Activated CD4-positive, alpha-beta memory T cell treated with anti-CD3 and anti-CD28 coated beads for 36 hours (primary cell): ENCODE measurements at regions not wholly inside any gene's neighbourhood (a gene's known extent, or its start where the extent isn't known, plus 50 kb on each side); places are given as distances from the start of the nearest gene placed in this dataset.
"Not testable (repeated sequence)": the region's sequence is repeated elsewhere in the genome, so short reads cannot be mapped to it uniquely, and the experiment has no call there.

Experiments used
- CTCF ChIA-PET: fragments of 350-600 bp; sonication (Branson Sonifier 250); formaldehyde crosslinking; loops from one replicate; lab custom pipeline; 2021; ENCODE audit warnings: antibody characterized with exemption, inconsistent platforms; lab: Charles Lee
- POLR2A ChIA-PET: fragments of 350-600 bp; sonication (Branson Sonifier 250); formaldehyde crosslinking; loops from one replicate; lab custom pipeline; 2021; ENCODE audit warnings: antibody characterized with exemption; lab: Charles Lee
- DNase-seq: peaks from one replicate; pipeline ENCODE4 v3.0.0-alpha.2; 2020
- H3K27ac Mint-ChIP-seq: one replicate; pipeline ENCODE4 v1.8.0; 2021; ENCODE audit warnings: mixed read lengths
- H3K27me3 Mint-ChIP-seq: one replicate; pipeline ENCODE4 v1.8.0; 2021; ENCODE audit warnings: mixed read lengths
- H3K36me3 Mint-ChIP-seq: one replicate; pipeline ENCODE4 v1.8.0; 2021; ENCODE audit warnings: mixed read lengths
- H3K4me1 Mint-ChIP-seq: one replicate; pipeline ENCODE4 v1.8.0; 2021; ENCODE audit warnings: low read depth, mixed read lengths
- H3K4me3 Mint-ChIP-seq: one replicate; pipeline ENCODE4 v1.8.0; 2021; ENCODE audit warnings: mild to moderate bottlenecking, mixed read lengths
- H3K9me3 Mint-ChIP-seq: one replicate; pipeline ENCODE4 v1.8.0; 2021; ENCODE audit warnings: mixed read lengths
- intact Hi-C: fragments of 100-400 bp; cut with micrococcal nuclease; formaldehyde crosslinking; loops from one replicate; pipeline ENCODE4 v1.15.1; 2023

DNA sequence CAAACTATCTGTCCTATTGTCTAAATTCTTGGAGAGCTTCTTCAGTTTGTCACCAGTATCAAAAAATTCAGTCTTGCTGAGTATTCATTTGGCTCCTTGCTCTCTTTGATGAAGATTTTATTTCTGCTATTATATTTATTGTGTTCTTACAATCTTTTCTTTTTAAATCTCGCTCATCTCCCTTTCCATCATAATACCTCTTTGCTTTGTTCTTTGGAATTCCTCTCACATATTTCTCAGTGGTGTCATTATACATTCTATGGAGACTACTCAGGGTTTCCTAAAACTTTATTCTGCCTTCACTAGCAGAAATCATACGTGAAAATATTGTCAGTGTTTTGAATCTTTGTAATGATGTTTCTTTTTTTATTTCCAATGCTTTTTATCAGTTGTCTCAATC, 445.2 kb upstream of the ID4 start:
- Mint-ChIP-seq H3K4me3 (no peak overlapping the region), H3K27me3 (no peaks in the 10 kb centered on the region), H3K36me3 (peaks cover 1% of the 10 kb centered on the region), H3K27ac (no peak overlapping the region), H3K9me3 (peaks cover 21% of the 10 kb centered on the region), H3K4me1 (no peaks in the 10 kb centered on the region)
- intact Hi-C loops = no loop called here
- ChIA-PET POLR2A (no interaction called here), CTCF (no interaction called here)
- no peak for DNase-seq

DNA sequence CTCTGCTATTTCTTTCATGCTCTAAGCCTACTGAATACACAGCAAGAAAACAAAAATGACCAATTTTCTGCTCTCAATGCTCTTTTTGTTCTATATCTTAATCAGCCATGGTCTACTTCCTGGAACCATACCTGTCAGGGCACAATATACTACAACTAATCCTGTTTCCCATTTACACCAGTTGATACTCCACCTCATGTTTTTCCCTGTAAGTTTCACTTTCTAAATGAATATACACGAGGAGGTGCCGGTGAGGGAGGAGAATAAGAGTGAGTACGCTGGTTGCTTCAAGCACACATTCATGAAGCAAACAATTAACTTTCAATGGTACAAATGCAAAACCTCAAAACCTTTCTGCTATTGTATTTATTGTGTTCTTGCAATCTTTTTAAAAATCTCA, 443.1 kb upstream of the ID4 start:
- intact Hi-C loops = no loop called here
- H3K4me1 Mint-ChIP-seq = no peaks in the 10 kb centered on the region
- H3K27ac Mint-ChIP-seq = no peak overlapping the region
- H3K4me3 Mint-ChIP-seq = no peak overlapping the region
- no peaks in the 10 kb centered on the region for H3K27me3 Mint-ChIP-seq
- no peak for DNase-seq
- peaks cover 19% of the 10 kb centered on the region for H3K9me3 Mint-ChIP-seq
- H3K36me3 Mint-ChIP-seq = peaks cover 1% of the 10 kb centered on the region
- POLR2A ChIA-PET = no interaction called here
- CTCF ChIA-PET = no interaction called here

DNA sequence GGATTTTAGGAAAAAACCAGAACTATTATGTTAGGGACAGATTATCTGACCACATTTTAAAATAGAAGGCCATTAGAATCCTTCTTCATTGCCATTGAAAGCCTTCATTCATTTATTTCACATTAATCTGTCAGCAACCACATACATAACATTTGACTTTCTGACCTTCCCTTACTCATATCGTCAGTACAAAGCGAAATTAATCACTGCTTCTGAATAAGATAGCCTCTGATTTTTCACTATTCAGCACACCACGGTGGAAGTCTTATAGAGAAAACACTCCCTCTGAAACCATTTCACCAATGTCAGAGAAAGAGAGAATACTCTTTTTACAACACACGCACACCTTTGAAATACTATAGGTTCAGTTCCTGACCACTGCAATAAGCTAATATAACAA, 442.5 kb upstream of the ID4 start:
- CTCF ChIA-PET = no interaction called here
- peaks cover 20% of the 10 kb centered on the region for H3K9me3 Mint-ChIP-seq

DNA sequence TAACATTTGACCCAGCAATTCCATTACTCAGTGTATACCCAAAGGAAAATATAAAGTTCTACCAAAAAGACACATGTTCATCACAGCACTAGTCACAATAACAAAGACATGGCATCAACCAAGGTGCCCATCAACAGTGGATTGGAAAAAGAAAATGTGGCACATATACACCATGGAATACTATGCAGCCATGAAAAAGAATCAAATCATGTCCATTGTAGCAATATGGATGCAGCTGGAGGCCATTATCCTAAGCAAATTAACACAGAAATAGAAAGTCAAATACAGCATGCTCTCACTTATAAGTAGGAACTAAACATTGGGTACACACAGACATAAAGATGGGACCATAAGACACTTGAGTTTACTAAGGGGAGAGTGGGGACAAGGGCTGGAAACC, 441.9 kb upstream of the ID4 start:
- ChIA-PET POLR2A (no interaction called here), CTCF (no interaction called here)
- no peaks in the 10 kb centered on the region for H3K27me3 Mint-ChIP-seq
- H3K27ac Mint-ChIP-seq = no peak overlapping the region
- H3K9me3 Mint-ChIP-seq = peaks cover 20% of the 10 kb centered on the region
- H3K4me3 Mint-ChIP-seq = no peak overlapping the region
- no peaks in the 10 kb centered on the region for H3K4me1 Mint-ChIP-seq
- H3K36me3 Mint-ChIP-seq = peaks cover 1% of the 10 kb centered on the region
- intact Hi-C loops = no loop called here
- DNase-seq = no peak

More for the DNA sequence above, 442.5 kb upstream of the ID4 start:
- POLR2A ChIA-PET = no interaction called here
- Mint-ChIP-seq H3K36me3 (peaks cover 1% of the 10 kb centered on the region), H3K4me1 (no peaks in the 10 kb centered on the region), H3K27ac (no peak overlapping the region), H3K27me3 (no peaks in the 10 kb centered on the region), H3K4me3 (no peak overlapping the region)
- DNase-seq = no peak
- intact Hi-C loops = no loop called here

DNA sequence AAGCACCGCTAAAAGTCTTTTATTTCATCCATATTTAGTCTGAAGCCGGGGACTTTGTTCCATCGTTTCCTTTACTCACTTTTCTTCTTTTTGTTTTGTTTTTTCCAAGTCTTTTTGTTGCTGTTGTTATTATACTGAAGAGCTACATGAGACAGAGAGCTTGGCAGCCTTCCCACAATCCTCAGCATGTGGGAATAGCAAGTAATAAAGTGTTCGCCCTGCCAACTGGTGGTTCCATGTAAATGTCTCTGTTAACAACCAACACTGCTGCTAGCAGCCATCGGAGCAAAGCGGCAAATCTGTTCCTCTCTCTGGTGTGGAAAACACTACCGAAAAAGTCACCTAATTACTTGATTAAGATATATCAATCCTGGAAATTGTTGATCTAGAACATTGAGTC, 437.8 kb upstream of the ID4 start:
- Mint-ChIP-seq H3K27ac (no peak overlapping the region), H3K9me3 (peaks cover 20% of the 10 kb centered on the region), H3K4me1 (no peaks in the 10 kb centered on the region), H3K27me3 (no peaks in the 10 kb centered on the region), H3K36me3 (peaks cover 1% of the 10 kb centered on the region), H3K4me3 (no peak overlapping the region)
- POLR2A ChIA-PET = no interaction called here
- CTCF ChIA-PET = no interaction called here
- intact Hi-C loops = no loop called here
- no peak for DNase-seq

DNA sequence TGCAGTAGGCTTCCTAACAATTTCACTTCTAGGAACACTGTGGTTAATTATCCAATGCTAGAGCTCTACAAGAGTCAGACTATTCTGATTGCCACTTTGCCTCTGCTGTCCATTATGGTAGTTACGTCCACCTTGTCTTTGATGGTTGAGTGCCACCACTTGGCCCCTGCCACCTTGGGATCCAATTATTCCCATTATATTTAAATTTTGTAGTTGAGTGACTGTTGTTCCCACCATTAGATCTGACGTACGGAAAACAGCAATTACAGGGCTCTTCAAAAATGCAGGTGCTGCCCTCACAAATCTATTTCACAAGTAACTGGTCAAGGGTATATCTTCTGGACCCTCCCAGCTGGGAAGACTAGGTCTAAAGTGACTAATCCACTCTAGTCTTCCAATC, 432.3 kb upstream of the ID4 start:
- H3K4me3 Mint-ChIP-seq, DNase-seq, intact Hi-C loops, H3K4me1 Mint-ChIP-seq, H3K36me3 Mint-ChIP-seq, H3K27me3 Mint-ChIP-seq, POLR2A ChIA-PET, CTCF ChIA-PET, H3K27ac Mint-ChIP-seq: not testable (repeated sequence)
- peaks cover 23% of the 10 kb centered on the region for H3K9me3 Mint-ChIP-seq

DNA sequence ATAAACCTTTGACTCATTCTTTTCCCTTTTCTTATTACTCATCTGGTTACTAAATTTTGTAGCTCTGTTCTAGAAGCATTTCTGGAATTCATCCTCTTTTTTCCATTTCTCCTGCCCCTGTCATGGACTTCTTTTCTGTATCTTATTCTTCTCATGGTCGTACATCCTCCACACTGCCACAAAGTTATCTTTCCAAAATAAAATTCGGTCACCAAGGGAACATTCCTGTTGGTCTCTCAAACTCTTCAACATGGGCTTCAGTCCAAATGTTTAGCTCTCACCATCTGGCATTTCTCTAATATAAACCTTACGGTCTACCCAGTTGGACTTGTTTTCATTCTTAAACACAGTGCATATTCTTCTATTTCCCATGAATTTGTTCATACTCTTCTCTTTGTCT, 428.8 kb upstream of the ID4 start:
- Mint-ChIP-seq H3K4me3 (no peak overlapping the region), H3K36me3 (no peaks in the 10 kb centered on the region), H3K27me3 (no peaks in the 10 kb centered on the region), H3K9me3 (peaks cover 19% of the 10 kb centered on the region), H3K4me1 (no peaks in the 10 kb centered on the region), H3K27ac (no peak overlapping the region)
- ChIA-PET CTCF (no interaction called here), POLR2A (no interaction called here)
- intact Hi-C loops = no loop called here
- no peak for DNase-seq

DNA sequence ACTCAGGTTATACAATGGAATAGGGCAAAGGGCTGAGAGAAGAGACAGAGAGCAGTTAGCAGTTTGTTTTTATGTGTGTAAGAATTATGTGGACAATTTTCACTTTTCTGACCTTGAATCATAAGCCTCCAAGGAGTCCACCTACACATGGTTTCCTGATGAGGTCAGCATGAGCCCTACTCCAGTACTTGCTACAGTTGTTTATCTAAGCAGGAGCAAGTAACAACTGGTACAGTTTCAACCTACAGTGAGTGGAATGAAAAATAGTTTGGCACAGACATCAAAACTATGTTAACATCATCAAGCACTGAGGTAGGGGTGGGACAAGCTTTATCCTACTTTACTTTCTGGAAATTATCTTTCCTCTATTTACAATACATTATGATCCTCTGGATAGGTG, 426.7 kb upstream of the ID4 start:
- intact Hi-C loops = no loop called here

DNA sequence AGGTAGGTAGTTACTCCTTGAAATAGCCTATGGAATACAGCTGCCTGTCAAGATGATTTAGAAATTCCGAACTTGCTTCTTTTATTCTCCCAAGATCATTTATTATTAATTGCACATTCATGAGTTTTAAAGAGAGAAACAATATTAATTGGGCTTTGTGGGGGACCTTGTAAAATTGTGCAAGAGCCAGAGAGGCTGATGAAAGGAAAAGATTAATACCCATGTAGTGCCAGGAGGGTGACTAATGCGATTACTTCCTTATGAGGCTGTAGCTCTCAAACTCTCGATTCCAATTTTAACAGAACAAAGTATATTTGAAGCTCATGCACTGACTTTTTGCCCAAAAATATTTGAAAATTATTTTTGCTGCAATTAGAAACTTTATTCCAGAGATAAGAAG, 423.8 kb upstream of the ID4 start:
- H3K27me3 Mint-ChIP-seq = no peaks in the 10 kb centered on the region
- CTCF ChIA-PET = no interaction called here
- no peaks in the 10 kb centered on the region for H3K36me3 Mint-ChIP-seq
- H3K4me1 Mint-ChIP-seq = no peaks in the 10 kb centered on the region
- POLR2A ChIA-PET = no interaction called here
- H3K4me3 Mint-ChIP-seq = no peak overlapping the region
- no peak for DNase-seq
- peaks cover 8% of the 10 kb centered on the region for H3K9me3 Mint-ChIP-seq
- intact Hi-C loops = no loop called here
- H3K27ac Mint-ChIP-seq = no peak overlapping the region

More for the DNA sequence above, 426.7 kb upstream of the ID4 start:
- no peak overlapping the region for H3K4me3 Mint-ChIP-seq
- ChIA-PET CTCF (no interaction called here), POLR2A (no interaction called here)
- H3K36me3 Mint-ChIP-seq = no peaks in the 10 kb centered on the region
- H3K27ac Mint-ChIP-seq = no peak overlapping the region
- DNase-seq = no peak
- no peaks in the 10 kb centered on the region for H3K4me1 Mint-ChIP-seq
- H3K27me3 Mint-ChIP-seq = no peaks in the 10 kb centered on the region
- peaks cover 6% of the 10 kb centered on the region for H3K9me3 Mint-ChIP-seq

DNA sequence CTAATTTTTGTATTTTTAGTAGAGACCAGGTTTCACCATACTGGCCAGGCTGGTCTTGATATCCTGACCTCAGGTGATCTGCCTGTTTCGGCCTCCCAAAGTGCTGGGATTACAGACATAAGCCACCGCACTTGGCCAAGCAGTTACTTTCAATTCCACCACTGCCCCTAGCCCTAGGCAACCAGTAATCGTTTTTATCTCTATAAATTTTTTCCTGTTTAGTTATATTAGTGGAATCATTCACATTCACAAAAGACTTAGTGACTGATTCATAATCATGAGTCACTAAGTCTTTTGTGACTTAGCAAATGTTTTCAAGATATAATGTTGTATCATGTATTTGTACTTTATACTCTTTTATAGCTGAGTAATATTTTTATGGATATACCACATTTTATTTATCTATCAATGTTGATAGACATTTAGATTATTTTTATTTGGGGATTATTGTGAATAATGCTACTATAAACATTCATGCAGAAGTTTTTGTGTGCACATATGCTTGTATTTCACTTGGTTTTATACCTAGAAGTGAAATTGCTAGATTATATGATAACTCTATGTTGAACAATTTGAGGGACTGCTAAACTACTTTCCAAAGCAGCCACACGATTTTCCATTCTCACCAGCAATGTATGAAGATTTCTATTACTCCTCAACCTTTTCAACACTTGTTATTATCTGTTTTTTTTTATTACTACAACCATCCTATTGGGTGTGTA, 421.4 kb upstream of the ID4 start:
- intact Hi-C loops = no loop called here
- ChIA-PET CTCF (no interaction called here), POLR2A (no interaction called here)
- Mint-ChIP-seq H3K4me3 (no peak overlapping the region), H3K27me3 (no peaks in the 10 kb centered on the region), H3K27ac (no peak overlapping the region), H3K9me3 (peaks cover 8% of the 10 kb centered on the region), H3K36me3 (no peaks in the 10 kb centered on the region), H3K4me1 (no peaks in the 10 kb centered on the region)
- DNase-seq = no peak

DNA sequence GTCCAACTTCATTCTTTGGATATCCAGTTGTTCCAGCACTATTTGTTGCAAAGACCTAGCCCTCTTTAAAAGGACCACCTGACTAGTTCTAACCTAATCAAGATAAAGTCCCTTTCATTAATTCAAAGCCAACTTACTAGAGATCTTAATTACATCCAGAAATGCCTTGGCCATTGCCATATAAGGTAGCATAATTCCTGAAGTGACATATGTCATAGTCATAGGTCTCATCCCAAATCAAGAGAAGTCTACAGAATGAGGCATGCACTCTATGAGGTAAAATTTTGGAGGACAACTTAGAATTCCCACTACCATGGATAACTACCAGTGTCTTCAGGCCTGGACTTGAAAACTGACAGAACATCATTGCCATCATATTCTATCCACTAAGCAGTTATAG, 420.4 kb upstream of the ID4 start:
- Mint-ChIP-seq H3K27me3 (no peaks in the 10 kb centered on the region), H3K4me1 (no peaks in the 10 kb centered on the region)

DNA sequence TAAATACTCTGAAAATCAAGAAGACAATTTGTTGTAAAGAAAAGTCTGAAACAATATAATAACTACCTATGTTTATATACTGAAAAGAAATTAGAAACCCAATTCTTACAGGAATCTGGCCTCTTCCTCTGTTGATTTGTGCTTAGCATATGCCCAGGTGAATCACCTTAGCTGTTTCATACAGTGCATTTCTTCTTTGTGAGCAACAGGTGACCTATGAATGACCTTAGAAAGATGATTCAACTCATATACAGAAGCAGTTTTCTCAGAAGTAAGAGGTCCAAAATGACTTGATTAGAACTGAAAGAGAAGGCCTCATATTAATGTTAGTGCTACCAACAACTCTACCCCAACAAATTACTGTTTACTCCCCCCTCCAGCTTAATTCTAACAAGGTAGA, 419.5 kb upstream of the ID4 start:
- Mint-ChIP-seq H3K4me3 (no peak overlapping the region), H3K36me3 (no peaks in the 10 kb centered on the region), H3K27ac (no peak overlapping the region), H3K4me1 (no peaks in the 10 kb centered on the region), H3K9me3 (peaks cover 8% of the 10 kb centered on the region), H3K27me3 (no peaks in the 10 kb centered on the region)
- CTCF ChIA-PET = no interaction called here
- DNase-seq = no peak
- intact Hi-C loops = no loop called here
- POLR2A ChIA-PET = no interaction called here

More for the DNA sequence above, 420.4 kb upstream of the ID4 start:
- no peak overlapping the region for H3K4me3 Mint-ChIP-seq
- H3K36me3 Mint-ChIP-seq = no peaks in the 10 kb centered on the region
- no peak for DNase-seq
- intact Hi-C loops = no loop called here
- H3K9me3 Mint-ChIP-seq = peaks cover 8% of the 10 kb centered on the region
- ChIA-PET CTCF (no interaction called here), POLR2A (no interaction called here)
- H3K27ac Mint-ChIP-seq = no peak overlapping the region

DNA sequence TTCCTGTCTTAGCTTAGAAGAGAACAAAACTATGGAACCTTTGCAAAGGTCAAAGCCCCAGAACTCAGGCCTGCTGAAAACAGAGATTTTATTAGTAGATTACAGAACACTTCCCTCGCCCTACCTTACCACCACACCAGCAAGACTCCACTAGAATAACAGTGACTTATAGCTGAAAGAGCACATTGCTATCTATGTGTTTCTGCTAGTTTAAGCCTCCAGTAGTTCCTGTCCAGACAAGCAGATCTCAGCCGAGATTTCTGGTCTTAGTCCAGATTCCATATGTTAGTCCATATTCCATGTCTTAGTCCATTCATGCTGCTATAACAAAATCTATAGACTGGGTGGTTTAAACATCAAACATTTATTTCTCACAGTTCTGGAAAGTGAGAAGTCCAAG, 412.3 kb upstream of the ID4 start:
- intact Hi-C loops = no loop called here
- ChIA-PET CTCF (interaction anchor here (0.7 kb wide), 1 partner anchor 47 kb away, joined by 3 read pairs; no protein-coding TSS in a partner anchor), POLR2A (no interaction called here)
- Mint-ChIP-seq H3K4me1 (no peaks in the 10 kb centered on the region), H3K4me3 (no peak overlapping the region), H3K27me3 (no peaks in the 10 kb centered on the region), H3K9me3 (peaks cover 3% of the 10 kb centered on the region), H3K36me3 (no peaks in the 10 kb centered on the region), H3K27ac (no peak overlapping the region)
- no peak for DNase-seq
